IMR-90 (cell line): ENCODE measurements at regions not wholly inside any gene's neighbourhood (a gene's known extent, or its start where the extent isn't known, plus 50 kb on each side); places are given as distances from the start of the nearest gene placed in this dataset.

Experiments
- ATAC-seq: fragments of 200-7000 bp; cut with Tn5 transposase; 2 replicates; pipeline ENCODE4 v1.9.1; 2020; ENCODE audit warnings: low read depth, mild to moderate bottlenecking, moderate library complexity
- BruUV-seq: library from RNA; stranded (reverse); fragments of 400-500 nt; replicated peaks from 2 replicates; lab custom pipeline; 2021; lab: Mats Ljungman, UMichigan
- CTCF ChIA-PET: fragments of 300-600 bp; formaldehyde crosslinking; extraction: SDS; loops from one replicate; lab custom pipeline; 2021; ENCODE audit warnings: antibody characterized with exemption; lab: Yijun Ruan, JAX
- POLR2A ChIA-PET: fragments of 300-600 bp; sonication (Branson Sonifier 250); formaldehyde crosslinking; loops from one replicate; lab custom pipeline; 2022; ENCODE audit warnings: antibody characterized with exemption; ENCODE audit not compliant: unreplicated experiment; lab: Charles Lee
- DNase-seq: peaks from one replicate; pipeline ENCODE4 v3.0.0; 2013
- H2AFZ ChIP-seq: replicated peaks from 2 replicates; pipeline ENCODE3; 2013; ENCODE audit warnings: low read length, mild to moderate bottlenecking; ENCODE audit not compliant: poor library complexity
- H2AK5ac ChIP-seq: 2 replicates; pipeline ENCODE4 v1.6.1; 2013; ENCODE audit warnings: low read depth, low read length, inconsistent platforms
- H2AK9ac ChIP-seq: replicated peaks from 2 replicates; pipeline ENCODE3; 2013; ENCODE audit warnings: mild to moderate bottlenecking, low read depth, low read length, moderate library complexity; ENCODE audit not compliant: poor library complexity
- H2BK120ac ChIP-seq: 2 replicates; pipeline ENCODE4 v1.6.1; 2013; ENCODE audit warnings: low read depth, low read length, inconsistent platforms
- H2BK15ac ChIP-seq: 3 replicates; pipeline ENCODE4 v1.6.1; 2013; ENCODE audit warnings: low read depth, low read length, inconsistent platforms
- H2BK20ac ChIP-seq: 2 replicates; pipeline ENCODE4 v1.6.1; 2013; ENCODE audit warnings: low read depth, mild to moderate bottlenecking, inconsistent platforms, low read length, moderate library complexity
- H2BK5ac ChIP-seq: 2 replicates; pipeline ENCODE4 v1.6.1; 2013; ENCODE audit warnings: mild to moderate bottlenecking, low read depth, low read length, inconsistent platforms; ENCODE audit not compliant: poor library complexity, severe bottlenecking
- H3K14ac ChIP-seq: replicated peaks from 2 replicates; pipeline ENCODE4 v1.6.1; 2013; ENCODE audit warnings: low read depth, low read length, inconsistent platforms
- H3K18ac ChIP-seq: 2 replicates; pipeline ENCODE4 v1.6.1; 2013; ENCODE audit warnings: low read depth, low read length, control low read depth
- H3K23ac ChIP-seq: 2 replicates; pipeline ENCODE4 v1.6.1; 2013; ENCODE audit warnings: low read depth, low read length, inconsistent platforms
- H3K27ac ChIP-seq: 2 replicates; pipeline ENCODE4 v1.5.1; 2013; ENCODE audit warnings: mild to moderate bottlenecking, control low read depth, low read length; ENCODE audit not compliant: insufficient read depth
- H3K27me3 ChIP-seq: 2 replicates; pipeline ENCODE4 v1.6.1; 2013; ENCODE audit warnings: low read length; ENCODE audit not compliant: control insufficient read depth, insufficient read depth
- H3K36me3 ChIP-seq: 2 replicates; pipeline ENCODE4 v1.6.1; 2013; ENCODE audit warnings: low read length, mixed read lengths; ENCODE audit not compliant: control insufficient read depth, insufficient read depth
- H3K4ac ChIP-seq: 2 replicates; pipeline ENCODE4 v1.6.1; 2013; ENCODE audit warnings: low read depth, low read length, inconsistent platforms
- H3K4me1 ChIP-seq: 2 replicates; pipeline ENCODE4 v1.6.1; 2013; ENCODE audit warnings: low read length, mixed read lengths; ENCODE audit not compliant: control insufficient read depth, insufficient read depth
- H3K4me2 ChIP-seq: 2 replicates; pipeline ENCODE4 v1.6.1; 2013; ENCODE audit warnings: low read depth, mild to moderate bottlenecking, control low read depth, low read length, moderate library complexity
- H3K4me3 ChIP-seq: 2 replicates; pipeline ENCODE4 v1.5.1; 2013; ENCODE audit warnings: low read depth, mild to moderate bottlenecking, control low read depth, low read length, moderate library complexity; ENCODE audit not compliant: insufficient read depth
- H3K56ac ChIP-seq: 2 replicates; pipeline ENCODE4 v1.6.1; 2013; ENCODE audit warnings: low read length, inconsistent platforms; ENCODE audit not compliant: insufficient read depth; ENCODE audit errors: extremely low read depth
- H3K79me1 ChIP-seq, 2 experiments: 2 replicates each; pipeline ENCODE4 v1.6.1; 2013; ENCODE audit warnings: low read length in 2 of 2, inconsistent platforms in 1 of 2, low read depth in 1 of 2
- H3K9ac ChIP-seq: 2 replicates; pipeline ENCODE4 v1.6.1; 2013; ENCODE audit warnings: low read depth, low read length, control low read depth
- H3K9me1 ChIP-seq: 2 replicates; pipeline ENCODE4 v1.6.1; 2013; ENCODE audit warnings: low read length, inconsistent platforms; ENCODE audit not compliant: insufficient read depth
- H3K9me3 ChIP-seq: 2 replicates; pipeline ENCODE4 v1.6.1; 2013; ENCODE audit warnings: low read length; ENCODE audit not compliant: control insufficient read depth, insufficient read depth
- H4K20me1 ChIP-seq: 2 replicates; pipeline ENCODE4 v1.6.1; 2013; ENCODE audit warnings: low read length, inconsistent platforms; ENCODE audit not compliant: insufficient read depth
- H4K5ac ChIP-seq: 2 replicates; pipeline ENCODE4 v1.6.1; 2013; ENCODE audit warnings: mild to moderate bottlenecking, low read depth, low read length, control low read depth
- H4K8ac ChIP-seq, 2 experiments: 2 replicates each; pipeline ENCODE4 v1.6.1; 2013; ENCODE audit warnings: low read depth in 2 of 2, low read length in 2 of 2, control low read depth in 1 of 2, inconsistent platforms in 1 of 2
- H4K91ac ChIP-seq: 2 replicates; pipeline ENCODE4 v1.6.1; 2013; ENCODE audit warnings: low read depth, low read length, inconsistent platforms; ENCODE audit not compliant: insufficient read depth
- BHLHE40 ChIP-seq: fragments of 150-350 bp; IDR thresholded peaks from 2 replicates; pipeline ENCODE4 v1.6.1; 2016; ENCODE audit warnings: mild to moderate bottlenecking, low read depth, low read length
- CEBPB ChIP-seq: IDR thresholded peaks from 2 replicates; pipeline ENCODE4 v1.6.1; 2012; ENCODE audit warnings: low read depth, low read length, improper control_type of control experiment
- CHD1 ChIP-seq: IDR thresholded peaks from 2 replicates; pipeline ENCODE4 v1.6.1; 2012; ENCODE audit warnings: low read depth, low read length, improper control_type of control experiment
- FOS ChIP-seq: fragments of 150-350 bp; IDR thresholded peaks from 2 replicates; pipeline ENCODE4 v1.6.1; 2016; ENCODE audit warnings: low read depth, low read length
- MAZ ChIP-seq: IDR thresholded peaks from 2 replicates; pipeline ENCODE4 v1.6.1; 2012; ENCODE audit warnings: low read depth, mild to moderate bottlenecking, low read length, improper control_type of control experiment, moderate library complexity, borderline replicate concordance
- MXI1 ChIP-seq: IDR thresholded peaks from 2 replicates; pipeline ENCODE4 v1.6.1; 2012; ENCODE audit warnings: low read depth, mild to moderate bottlenecking, low read length, moderate library complexity, borderline replicate concordance
- NFE2L2 ChIP-seq: fragments of 150-350 bp; IDR thresholded peaks from 2 replicates; pipeline ENCODE4 v1.6.1; 2016; ENCODE audit warnings: low read depth, mild to moderate bottlenecking, low read length
- POLR2A ChIP-seq: IDR thresholded peaks from 2 replicates; pipeline ENCODE4 v1.6.1; 2012; ENCODE audit warnings: mild to moderate bottlenecking, low read depth, low read length
- RAD21 ChIP-seq: IDR thresholded peaks from 2 replicates; pipeline ENCODE4 v1.6.1; 2012; ENCODE audit warnings: low read length, improper control_type of control experiment
- RCOR1 ChIP-seq: IDR thresholded peaks from 2 replicates; pipeline ENCODE4 v1.6.1; 2012; ENCODE audit warnings: mild to moderate bottlenecking, low read length, improper control_type of control experiment; ENCODE audit not compliant: insufficient replicate concordance
- RFX5 ChIP-seq: IDR thresholded peaks from 2 replicates; pipeline ENCODE4 v1.8.0; 2012; ENCODE audit warnings: low read depth, mild to moderate bottlenecking, low read length, moderate library complexity
- SMC3 ChIP-seq: fragments of 150-350 bp; IDR thresholded peaks from 2 replicates; pipeline ENCODE4 v1.6.1; 2016; ENCODE audit warnings: low read depth, mild to moderate bottlenecking, antibody characterized with exemption, low read length, moderate library complexity
- WGBS, 2 experiments: methylation state at CpG; one replicate each; pipeline versions ENCODE4 v1.1.5 to v1.1.7; 2013; ENCODE audit warnings: missing lambda C conversion rate in 2 of 2; ENCODE audit not compliant: insufficient read length in 1 of 2; ENCODE audit errors: extremely low coverage in 2 of 2; 5-methylcytosine and 5-hydroxymethylcytosine counted together
- dilution Hi-C: fragments of 300-500 bp; cut with HindIII; formaldehyde crosslinking; loops from one replicate; pipeline ENCODE4 v1.14.3; 2018; ENCODE audit warnings: low sequenced_read_pairs; ENCODE audit not compliant: unreplicated experiment
- in situ Hi-C: fragments of 300-500 bp; cut with MboI; formaldehyde crosslinking; loops from 3 replicates; pipeline ENCODE4 v1.14.3; 2019; ENCODE audit warnings: low sequenced_read_pairs, inconsistent platforms, mixed read lengths
- intact Hi-C: fragments of 100-400 bp; cut with micrococcal nuclease; formaldehyde crosslinking; loops from 2 replicates; pipeline ENCODE4 v1.10.0; 2022
- TF ChIP-seq, protein P1 (sequence below): conservative IDR thresholded peaks from 2 replicates; pipeline ENCODE4 v1.5.1; 2012; ENCODE audit warnings: mild to moderate bottlenecking, low read depth, low read length, improper control_type of control experiment

DNA sequence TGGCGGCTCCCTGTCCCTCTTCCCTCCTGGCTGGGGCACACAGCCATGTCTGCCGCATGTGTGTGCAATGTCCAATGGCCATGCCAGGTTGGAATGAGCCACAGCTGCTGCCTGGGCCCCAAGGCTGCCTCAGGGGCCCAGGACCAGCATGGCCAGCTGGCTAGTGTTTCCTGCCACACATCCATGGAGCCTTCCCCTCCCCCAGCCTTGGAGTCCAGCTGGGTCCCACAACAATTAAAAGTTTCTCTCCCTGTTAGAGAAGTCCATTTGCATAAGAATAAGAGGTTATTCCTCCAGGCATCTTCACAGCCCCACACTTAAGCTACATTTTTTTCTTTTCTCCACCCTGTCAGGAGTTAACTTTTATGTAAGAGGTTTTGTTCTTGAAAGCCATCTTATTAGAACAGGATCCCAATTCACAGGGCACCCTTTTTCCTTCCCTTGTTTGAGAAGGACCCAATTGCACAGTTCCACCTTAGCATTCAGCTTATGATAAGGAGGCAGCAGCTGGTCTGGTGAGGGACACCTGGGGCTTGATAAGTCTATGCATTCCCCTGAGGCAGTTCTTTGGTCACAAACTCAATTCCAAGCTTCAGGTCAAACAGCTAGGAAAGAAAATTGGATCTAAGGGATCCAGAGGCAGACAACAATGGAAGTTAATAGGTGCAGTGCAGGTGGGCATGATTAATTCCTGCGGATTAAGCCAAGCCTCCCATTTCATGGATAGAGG, 963.3 kb upstream of the GRIA3 start:
- Histone ChIP-seq H2BK5ac (no peak overlapping the region), H4K20me1 (no peaks in the 10 kb centered on the region), H3K56ac (no peak overlapping the region), H3K9ac (no peak overlapping the region), H3K27ac (no peak overlapping the region), H3K4ac (no peak overlapping the region), H3K36me3 (no peaks in the 10 kb centered on the region), H4K5ac (no peak overlapping the region), H3K27me3 (no peaks in the 10 kb centered on the region), H3K4me2 (no peak overlapping the region), H3K18ac (no peak overlapping the region), H4K91ac (no peak overlapping the region), H3K23ac (no peak overlapping the region), H3K4me1 (no peaks in the 10 kb centered on the region), H2AK9ac (no peak overlapping the region), H4K8ac (no peak overlapping the region), H2AK5ac (no peak overlapping the region), H2BK20ac (no peak overlapping the region), H3K14ac (no peak overlapping the region), H2BK120ac (no peak overlapping the region), H3K9me3 (peaks cover 2% of the 10 kb centered on the region; the same call in 1 of the 2 replicates), H3K9me1 (no peaks in the 10 kb centered on the region), H3K79me1 (no peaks in the 10 kb centered on the region), H3K4me3 (no peak overlapping the region), H2BK15ac (no peak overlapping the region), H2AFZ (no peak overlapping the region)
- TF ChIP-seq POLR2A: no peak
- TF ChIP-seq MXI1: no peak
- TF ChIP-seq BHLHE40: no peak
- no peak for TF ChIP-seq CHD1
- no peak for TF ChIP-seq RCOR1
- no peak for TF ChIP-seq NFE2L2
- no peak for TF ChIP-seq SMC3
- no peak for TF ChIP-seq MAZ
- TF ChIP-seq CEBPB: no peak
- TF ChIP-seq, protein P1, sequence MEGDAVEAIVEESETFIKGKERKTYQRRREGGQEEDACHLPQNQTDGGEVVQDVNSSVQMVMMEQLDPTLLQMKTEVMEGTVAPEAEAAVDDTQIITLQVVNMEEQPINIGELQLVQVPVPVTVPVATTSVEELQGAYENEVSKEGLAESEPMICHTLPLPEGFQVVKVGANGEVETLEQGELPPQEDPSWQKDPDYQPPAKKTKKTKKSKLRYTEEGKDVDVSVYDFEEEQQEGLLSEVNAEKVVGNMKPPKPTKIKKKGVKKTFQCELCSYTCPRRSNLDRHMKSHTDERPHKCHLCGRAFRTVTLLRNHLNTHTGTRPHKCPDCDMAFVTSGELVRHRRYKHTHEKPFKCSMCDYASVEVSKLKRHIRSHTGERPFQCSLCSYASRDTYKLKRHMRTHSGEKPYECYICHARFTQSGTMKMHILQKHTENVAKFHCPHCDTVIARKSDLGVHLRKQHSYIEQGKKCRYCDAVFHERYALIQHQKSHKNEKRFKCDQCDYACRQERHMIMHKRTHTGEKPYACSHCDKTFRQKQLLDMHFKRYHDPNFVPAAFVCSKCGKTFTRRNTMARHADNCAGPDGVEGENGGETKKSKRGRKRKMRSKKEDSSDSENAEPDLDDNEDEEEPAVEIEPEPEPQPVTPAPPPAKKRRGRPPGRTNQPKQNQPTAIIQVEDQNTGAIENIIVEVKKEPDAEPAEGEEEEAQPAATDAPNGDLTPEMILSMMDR: no peak
- no peak for TF ChIP-seq RFX5
- no peak for TF ChIP-seq RAD21
- TF ChIP-seq FOS: no peak
- no peak for ATAC-seq
- CTCF ChIA-PET: no interaction called here
- WGBS, 2 experiments: no CpG with 5 or more reads among the region's 3 CpGs
- intact Hi-C loops (no loop called here), in situ Hi-C loops (no loop called here), dilution Hi-C loops (no loop called here)
- no peak for DNase-seq
- POLR2A ChIA-PET: no interaction called here
- BruUV-seq: no TSS peak
